ENCODE measurements at regions not wholly inside any gene's neighbourhood (a gene's known extent, or its start where the extent isn't known, plus 50 kb on each side); places are given as distances from the start of the nearest gene placed in this dataset.

DNA sequence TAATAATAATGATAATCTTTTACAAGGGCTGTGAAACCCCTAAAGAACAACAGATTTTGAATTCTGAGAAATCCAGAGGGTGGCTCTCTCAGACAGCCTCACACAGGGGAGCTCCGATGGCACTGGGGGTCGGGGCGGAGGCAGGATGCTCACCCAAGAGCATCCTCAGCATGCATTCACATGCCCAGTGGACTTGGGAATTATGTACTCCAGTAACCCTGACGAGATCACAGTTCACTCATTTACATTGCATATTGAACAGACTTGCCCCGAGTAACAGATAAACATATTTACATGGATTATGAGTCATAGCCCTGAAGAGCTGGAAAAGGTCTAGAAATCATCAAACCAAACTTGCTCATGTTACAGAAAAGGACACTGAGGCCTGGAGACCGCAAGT, 482.7 kb upstream of the JARID2 start:
- H3K4me2 ChIP-seq, result no peak overlapping the region
- POLR2A ChIA-PET, result no interaction called here

DNA sequence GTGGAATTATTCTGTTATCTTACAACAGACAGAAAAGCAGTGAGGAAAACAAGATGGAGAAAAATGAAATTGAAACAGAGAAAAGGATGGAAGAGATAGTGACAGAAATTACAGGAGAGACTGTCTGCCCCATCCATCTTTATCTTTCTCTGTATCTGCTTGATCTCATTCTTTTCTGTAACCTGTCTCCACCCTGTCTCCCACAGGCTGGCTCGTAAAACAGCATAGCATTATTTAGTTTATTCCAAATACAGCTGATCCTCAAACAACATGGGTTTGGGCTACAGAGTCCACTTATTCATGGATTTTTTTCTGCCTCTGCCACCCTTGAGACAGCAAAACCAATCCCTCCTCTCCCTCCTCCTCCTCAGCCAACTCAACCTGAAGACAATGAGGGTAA, 482.3 kb upstream of the JARID2 start:
- H3K9ac ChIP-seq, result no peak overlapping the region
- no peaks in the 10 kb centered on the region for H4K20me1 ChIP-seq (ENCODE audit: insufficient read depth)
- H3K36me3 ChIP-seq (replicated peaks in 1 of 2; ENCODE audit: control insufficient read depth in 1 of 2, insufficient read depth in 2 of 2, low read length in 1 of 2), result no peaks in the 10 kb centered on the region
- 64% methylated on average over 1 of the region's 1 CpG for WGBS (ENCODE audit: low lambda C conversion rate)
- H3K79me2 ChIP-seq (ENCODE audit: insufficient read depth), result no peaks in the 10 kb centered on the region
- 0 out of 2 replicates have a peak, but pooled peaks have one; percentile 5 for TF ChIP-seq GATA2 (CRISPR knock-in tag; IDR thresholded peaks at IDR 0.05)
- TF ChIP-seq, protein P1, sequence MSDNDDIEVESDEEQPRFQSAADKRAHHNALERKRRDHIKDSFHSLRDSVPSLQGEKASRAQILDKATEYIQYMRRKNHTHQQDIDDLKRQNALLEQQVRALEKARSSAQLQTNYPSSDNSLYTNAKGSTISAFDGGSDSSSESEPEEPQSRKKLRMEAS (IDR thresholded peaks at IDR 0.05; ENCODE audit: low read depth), result no peak
- no peaks in the 10 kb centered on the region for H3K9me2 ChIP-seq
- POLR2A ChIA-PET, result no interaction called here
- H3K4me1 ChIP-seq (ENCODE audit: control insufficient read depth in 1 of 2, insufficient read depth in 2 of 2, low read depth in 1 of 2, low read length in 1 of 2), result peaks cover 0 to 4% of the 10 kb centered on the region in 2 experiments; a peak in 1 of 4 replicates
- H2AFZ ChIP-seq (ENCODE audit: low read depth), result no peak overlapping the region
- no peaks in the 10 kb centered on the region for H3F3A ChIP-seq (replicated peaks; ENCODE audit: insufficient read depth)
- H3K4me3 ChIP-seq (ENCODE audit: low read depth in 2 of 2, low read length in 1 of 2), result no peak overlapping the region
- H3K27ac ChIP-seq (ENCODE audit: low read depth in 2 of 2, low read length in 1 of 2), result no peak overlapping the region
- H3K4me2 ChIP-seq, result no peak overlapping the region
- CTCF ChIA-PET, result no interaction called here
- DNase-seq, result no peak
- H3K27me3 ChIP-seq (ENCODE audit: insufficient read depth), result no peaks in the 10 kb centered on the region
- no peaks in the 10 kb centered on the region for H3K9me3 ChIP-seq

More for the DNA sequence above, 482.7 kb upstream of the JARID2 start:
- Histone ChIP-seq H3K36me3 (replicated peaks in 1 of 2; ENCODE audit: control insufficient read depth in 1 of 2, insufficient read depth in 2 of 2, low read length in 1 of 2) (no peaks in the 10 kb centered on the region), H3K9me3 (no peaks in the 10 kb centered on the region), H3K4me3 (ENCODE audit: low read depth in 2 of 2, low read length in 1 of 2) (no peak overlapping the region), H4K20me1 (ENCODE audit: insufficient read depth) (no peaks in the 10 kb centered on the region), H3F3A (replicated peaks; ENCODE audit: insufficient read depth) (no peaks in the 10 kb centered on the region), H3K79me2 (ENCODE audit: insufficient read depth) (no peaks in the 10 kb centered on the region), H3K9ac (no peak overlapping the region), H3K27me3 (ENCODE audit: insufficient read depth) (no peaks in the 10 kb centered on the region), H3K4me1 (ENCODE audit: control insufficient read depth in 1 of 2, insufficient read depth in 2 of 2, low read depth in 1 of 2, low read length in 1 of 2) (peaks cover 0 to 4% of the 10 kb centered on the region in 2 experiments; a peak in 1 of 4 replicates), H2AFZ (ENCODE audit: low read depth) (no peak overlapping the region), H3K9me2 (no peaks in the 10 kb centered on the region), H3K27ac (ENCODE audit: low read depth in 2 of 2, low read length in 1 of 2) (no peak overlapping the region)
- WGBS (ENCODE audit: low lambda C conversion rate), result 50% methylated on average over 5 of the region's 6 CpGs
- TF ChIP-seq RCOR1 (IDR thresholded peaks at IDR 0.05; ENCODE audit: low read length) (no peak), RXRA (IDR thresholded peaks at IDR 0.05; ENCODE audit: borderline replicate concordance, low read depth) (no peak), CHD2 (IDR thresholded peaks at IDR 0.05; ENCODE audit: low read length, partially characterized antibody) (no peak), MEF2A (IDR thresholded peaks at IDR 0.05; ENCODE audit: borderline replicate concordance, low read depth) (no peak)
- DNase-seq, result no peak
- CTCF ChIA-PET, result no interaction called here

DNA sequence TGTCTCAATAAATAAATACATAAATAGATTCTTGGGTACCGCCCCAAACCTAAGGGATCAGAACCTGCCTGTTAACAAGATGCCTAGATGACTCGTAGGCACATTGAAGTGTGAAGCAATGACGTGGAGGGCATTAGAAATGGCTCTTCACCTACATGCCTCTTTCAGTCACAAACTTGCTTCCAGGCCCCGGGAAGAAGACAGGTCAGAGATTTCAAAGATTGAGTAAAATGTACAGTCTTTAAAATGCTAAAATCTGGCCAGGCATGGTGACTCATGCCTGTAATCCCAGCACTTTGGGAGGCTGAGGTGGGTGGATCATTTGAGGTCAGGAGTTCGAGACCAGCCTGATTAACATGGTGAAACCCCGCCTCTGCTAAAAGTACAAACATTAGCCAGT, 480.8 kb upstream of the JARID2 start:
- Histone ChIP-seq H4K20me1 (ENCODE audit: insufficient read depth) (no peaks in the 10 kb centered on the region), H3K27me3 (ENCODE audit: insufficient read depth) (no peaks in the 10 kb centered on the region), H3K4me2 (no peak overlapping the region), H3K79me2 (ENCODE audit: insufficient read depth) (no peaks in the 10 kb centered on the region), H3F3A (replicated peaks; ENCODE audit: insufficient read depth) (no peaks in the 10 kb centered on the region), H2AFZ (ENCODE audit: low read depth) (no peak overlapping the region), H3K4me3 (ENCODE audit: low read depth in 2 of 2, low read length in 1 of 2) (no peak overlapping the region), H3K9me2 (no peaks in the 10 kb centered on the region), H3K4me1 (ENCODE audit: control insufficient read depth in 1 of 2, insufficient read depth in 2 of 2, low read depth in 1 of 2, low read length in 1 of 2) (peaks cover 0 to 4% of the 10 kb centered on the region in 2 experiments; a peak in 1 of 4 replicates), H3K9me3 (no peaks in the 10 kb centered on the region), H3K36me3 (replicated peaks in 1 of 2; ENCODE audit: control insufficient read depth in 1 of 2, insufficient read depth in 2 of 2, low read length in 1 of 2) (no peaks in the 10 kb centered on the region), H3K27ac (ENCODE audit: low read depth in 2 of 2, low read length in 1 of 2) (no peak overlapping the region), H3K9ac (no peak overlapping the region)
- no peak for DNase-seq
- 53% methylated on average over 6 of the region's 6 CpGs for WGBS (ENCODE audit: low lambda C conversion rate)
- ChIA-PET CTCF (no interaction called here), POLR2A (no interaction called here)
- TF ChIP-seq RFX5 (IDR thresholded peaks at IDR 0.05; ENCODE audit: low read length), result no peak
- no peak for TF ChIP-seq RXRA (IDR thresholded peaks at IDR 0.05; ENCODE audit: borderline replicate concordance, low read depth)
- TF ChIP-seq, protein P2, sequence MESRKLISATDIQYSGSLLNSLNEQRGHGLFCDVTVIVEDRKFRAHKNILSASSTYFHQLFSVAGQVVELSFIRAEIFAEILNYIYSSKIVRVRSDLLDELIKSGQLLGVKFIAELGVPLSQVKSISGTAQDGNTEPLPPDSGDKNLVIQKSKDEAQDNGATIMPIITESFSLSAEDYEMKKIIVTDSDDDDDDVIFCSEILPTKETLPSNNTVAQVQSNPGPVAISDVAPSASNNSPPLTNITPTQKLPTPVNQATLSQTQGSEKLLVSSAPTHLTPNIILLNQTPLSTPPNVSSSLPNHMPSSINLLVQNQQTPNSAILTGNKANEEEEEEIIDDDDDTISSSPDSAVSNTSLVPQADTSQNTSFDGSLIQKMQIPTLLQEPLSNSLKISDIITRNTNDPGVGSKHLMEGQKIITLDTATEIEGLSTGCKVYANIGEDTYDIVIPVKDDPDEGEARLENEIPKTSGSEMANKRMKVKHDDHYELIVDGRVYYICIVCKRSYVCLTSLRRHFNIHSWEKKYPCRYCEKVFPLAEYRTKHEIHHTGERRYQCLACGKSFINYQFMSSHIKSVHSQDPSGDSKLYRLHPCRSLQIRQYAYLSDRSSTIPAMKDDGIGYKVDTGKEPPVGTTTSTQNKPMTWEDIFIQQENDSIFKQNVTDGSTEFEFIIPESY (IDR thresholded peaks at IDR 0.05; ENCODE audit: borderline replicate concordance, low read depth), result no peak
- no peak for TF ChIP-seq JUND (IDR thresholded peaks at IDR 0.05)
- TF ChIP-seq, protein P3, sequence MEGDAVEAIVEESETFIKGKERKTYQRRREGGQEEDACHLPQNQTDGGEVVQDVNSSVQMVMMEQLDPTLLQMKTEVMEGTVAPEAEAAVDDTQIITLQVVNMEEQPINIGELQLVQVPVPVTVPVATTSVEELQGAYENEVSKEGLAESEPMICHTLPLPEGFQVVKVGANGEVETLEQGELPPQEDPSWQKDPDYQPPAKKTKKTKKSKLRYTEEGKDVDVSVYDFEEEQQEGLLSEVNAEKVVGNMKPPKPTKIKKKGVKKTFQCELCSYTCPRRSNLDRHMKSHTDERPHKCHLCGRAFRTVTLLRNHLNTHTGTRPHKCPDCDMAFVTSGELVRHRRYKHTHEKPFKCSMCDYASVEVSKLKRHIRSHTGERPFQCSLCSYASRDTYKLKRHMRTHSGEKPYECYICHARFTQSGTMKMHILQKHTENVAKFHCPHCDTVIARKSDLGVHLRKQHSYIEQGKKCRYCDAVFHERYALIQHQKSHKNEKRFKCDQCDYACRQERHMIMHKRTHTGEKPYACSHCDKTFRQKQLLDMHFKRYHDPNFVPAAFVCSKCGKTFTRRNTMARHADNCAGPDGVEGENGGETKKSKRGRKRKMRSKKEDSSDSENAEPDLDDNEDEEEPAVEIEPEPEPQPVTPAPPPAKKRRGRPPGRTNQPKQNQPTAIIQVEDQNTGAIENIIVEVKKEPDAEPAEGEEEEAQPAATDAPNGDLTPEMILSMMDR (IDR thresholded peaks at IDR 0.05), result no peak
- TF ChIP-seq SIN3A (IDR thresholded peaks at IDR 0.05; ENCODE audit: borderline replicate concordance, low read depth, low read length), result no peak
- no peak for TF ChIP-seq RAD21 (IDR thresholded peaks at IDR 0.05; ENCODE audit: low read length)
- no peak for TF ChIP-seq POLR2AphosphoS5 (IDR thresholded peaks at IDR 0.05; ENCODE audit: low read depth, low read length)
- no peak for TF ChIP-seq NRF1 (IDR thresholded peaks at IDR 0.05; ENCODE audit: low read depth, low read length)
- no peak for TF ChIP-seq SMC3 (IDR thresholded peaks at IDR 0.05; ENCODE audit: low read depth, low read length)
- no peak for TF ChIP-seq ELF1 (IDR thresholded peaks at IDR 0.05)
- TF ChIP-seq, protein P4, sequence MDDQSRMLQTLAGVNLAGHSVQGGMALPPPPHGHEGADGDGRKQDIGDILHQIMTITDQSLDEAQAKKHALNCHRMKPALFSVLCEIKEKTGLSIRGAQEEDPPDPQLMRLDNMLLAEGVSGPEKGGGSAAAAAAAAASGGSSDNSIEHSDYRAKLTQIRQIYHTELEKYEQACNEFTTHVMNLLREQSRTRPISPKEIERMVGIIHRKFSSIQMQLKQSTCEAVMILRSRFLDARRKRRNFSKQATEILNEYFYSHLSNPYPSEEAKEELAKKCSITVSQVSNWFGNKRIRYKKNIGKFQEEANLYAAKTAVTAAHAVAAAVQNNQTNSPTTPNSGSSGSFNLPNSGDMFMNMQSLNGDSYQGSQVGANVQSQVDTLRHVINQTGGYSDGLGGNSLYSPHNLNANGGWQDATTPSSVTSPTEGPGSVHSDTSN (IDR thresholded peaks at IDR 0.05), result no peak
- no peak for TF ChIP-seq GATA2 (CRISPR knock-in tag; IDR thresholded peaks at IDR 0.05)
- no peak for TF ChIP-seq MEF2A (IDR thresholded peaks at IDR 0.05; ENCODE audit: borderline replicate concordance, low read depth)

All from SK-N-SH (cell line).